ENCODE measurements at regions not wholly inside any gene's neighbourhood (a gene's known extent, or its start where the extent isn't known, plus 50 kb on each side); places are given as distances from the start of the nearest gene placed in this dataset.
"Not testable (repeated sequence)": the region's sequence is repeated elsewhere in the genome, so short reads cannot be mapped to it uniquely, and the experiment has no call there.

DNA sequence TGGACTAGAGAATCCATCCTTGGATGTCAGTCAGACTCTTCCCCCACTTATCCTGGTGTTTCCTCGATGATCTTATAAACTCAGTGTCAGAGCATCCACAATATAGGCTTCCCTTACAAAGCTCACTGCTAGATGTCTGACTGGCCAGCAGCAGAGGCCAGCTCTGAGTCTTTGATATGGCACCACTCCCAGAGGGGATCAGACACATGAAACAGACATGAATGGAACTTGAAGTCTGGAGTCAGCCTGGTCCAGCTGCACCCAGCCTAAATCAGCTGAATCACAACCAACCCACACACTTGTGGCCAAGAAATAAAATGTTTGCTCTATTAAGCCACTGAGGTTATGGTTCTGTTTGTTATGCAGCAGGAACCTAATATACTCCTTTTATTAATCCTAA, 129.6 kb upstream of the MED14 start:
- TF ChIP-seq, protein P1, sequence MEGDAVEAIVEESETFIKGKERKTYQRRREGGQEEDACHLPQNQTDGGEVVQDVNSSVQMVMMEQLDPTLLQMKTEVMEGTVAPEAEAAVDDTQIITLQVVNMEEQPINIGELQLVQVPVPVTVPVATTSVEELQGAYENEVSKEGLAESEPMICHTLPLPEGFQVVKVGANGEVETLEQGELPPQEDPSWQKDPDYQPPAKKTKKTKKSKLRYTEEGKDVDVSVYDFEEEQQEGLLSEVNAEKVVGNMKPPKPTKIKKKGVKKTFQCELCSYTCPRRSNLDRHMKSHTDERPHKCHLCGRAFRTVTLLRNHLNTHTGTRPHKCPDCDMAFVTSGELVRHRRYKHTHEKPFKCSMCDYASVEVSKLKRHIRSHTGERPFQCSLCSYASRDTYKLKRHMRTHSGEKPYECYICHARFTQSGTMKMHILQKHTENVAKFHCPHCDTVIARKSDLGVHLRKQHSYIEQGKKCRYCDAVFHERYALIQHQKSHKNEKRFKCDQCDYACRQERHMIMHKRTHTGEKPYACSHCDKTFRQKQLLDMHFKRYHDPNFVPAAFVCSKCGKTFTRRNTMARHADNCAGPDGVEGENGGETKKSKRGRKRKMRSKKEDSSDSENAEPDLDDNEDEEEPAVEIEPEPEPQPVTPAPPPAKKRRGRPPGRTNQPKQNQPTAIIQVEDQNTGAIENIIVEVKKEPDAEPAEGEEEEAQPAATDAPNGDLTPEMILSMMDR (conservative IDR thresholded peaks at IDR 0.05), result no peak
- no peak for TF ChIP-seq ZFX (IDR thresholded peaks at IDR 0.05)
- H3K27ac ChIP-seq, result no peak overlapping the region

DNA sequence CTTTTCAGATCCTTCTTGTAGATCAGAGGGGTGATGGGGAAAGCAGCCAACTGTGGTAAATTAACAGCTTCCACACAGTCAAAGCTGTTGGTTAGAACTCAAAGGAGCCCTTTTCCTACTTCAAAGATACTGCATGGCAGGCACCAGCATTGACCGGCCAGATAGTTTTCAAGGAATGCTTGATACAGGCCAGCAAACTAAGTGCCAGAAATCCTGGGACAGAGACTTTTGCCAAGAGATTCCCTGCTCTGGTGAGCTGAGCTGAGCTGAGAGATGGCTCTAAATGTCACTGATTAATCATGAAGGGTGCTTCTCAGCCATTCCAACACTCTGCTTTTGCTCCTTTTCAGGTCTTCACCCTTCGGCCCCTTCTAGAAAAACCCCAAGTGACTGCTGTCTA, 131.6 kb upstream of the MED14 start:
- H3K27ac ChIP-seq, result no peak overlapping the region
- no peak for TF ChIP-seq ZFX (IDR thresholded peaks at IDR 0.05)

DNA sequence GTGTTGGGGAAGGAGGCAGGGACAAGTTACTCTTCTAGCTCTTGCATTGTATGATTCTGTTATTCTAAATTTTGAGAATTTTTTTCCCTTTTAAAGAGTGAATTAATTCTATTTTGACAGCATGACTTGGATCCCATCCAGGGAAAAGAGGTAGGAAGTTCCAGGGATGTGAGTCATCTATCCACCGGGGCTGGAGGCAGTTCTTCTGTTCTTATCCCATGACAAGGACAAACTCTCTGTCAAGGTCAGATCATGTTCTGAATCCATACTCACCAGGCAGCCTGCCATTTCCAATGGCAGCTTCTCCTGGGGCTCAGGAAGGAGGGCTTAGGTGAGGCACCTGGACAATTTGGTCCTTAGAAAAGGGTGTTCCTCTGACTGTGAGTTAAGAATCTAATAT, 132.0 kb upstream of the MED14 start:
- no peak for TF ChIP-seq ZFX (IDR thresholded peaks at IDR 0.05)
- TF ChIP-seq, protein P1 (conservative IDR thresholded peaks at IDR 0.05), result no peak

DNA sequence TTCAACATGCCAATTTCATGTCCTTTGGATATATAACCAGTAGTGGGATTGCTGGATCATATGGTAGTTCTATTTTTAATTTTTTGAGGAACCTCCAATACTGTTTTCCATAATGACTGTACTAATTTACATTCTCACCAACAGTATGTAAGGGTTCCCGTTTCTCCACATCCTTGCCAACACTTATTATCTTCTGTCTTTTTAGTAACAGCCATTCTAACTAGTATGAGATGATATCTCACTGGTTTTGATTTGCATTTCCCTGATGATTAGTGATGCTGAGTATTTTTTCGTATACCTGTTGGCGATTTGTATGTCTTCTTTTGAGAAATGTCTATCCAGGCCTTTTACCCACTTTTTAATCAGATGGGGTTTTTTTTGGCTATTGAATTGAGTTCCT, 133.5 kb upstream of the MED14 start:
- TF ChIP-seq, protein P1 (conservative IDR thresholded peaks at IDR 0.05), result no peak
- TF ChIP-seq ZFX (IDR thresholded peaks at IDR 0.05), result no peak

More for the DNA sequence above, 132.0 kb upstream of the MED14 start:
- H3K27ac ChIP-seq, result no peak overlapping the region

DNA sequence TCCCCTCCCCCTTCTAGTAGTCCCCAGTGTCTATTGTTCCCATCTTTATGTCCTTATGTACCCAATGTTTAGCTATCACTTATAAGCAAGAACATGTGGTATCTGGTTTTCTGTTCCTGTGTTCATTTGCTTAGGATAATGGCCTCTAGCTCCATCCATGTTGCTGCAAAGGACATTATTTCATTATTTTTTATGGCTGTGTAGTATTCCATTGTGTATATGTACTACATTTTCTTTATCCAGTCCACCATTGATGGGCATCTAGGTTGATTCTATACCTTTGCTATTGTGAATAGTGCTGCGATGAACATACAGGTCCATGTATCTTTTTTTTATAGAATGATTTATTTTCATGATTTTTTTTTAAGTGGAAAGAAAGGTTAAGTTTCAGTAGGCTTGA, 135.6 kb upstream of the MED14 start:
- H3K27ac ChIP-seq, result not testable (repeated sequence)

More for the DNA sequence above, 133.5 kb upstream of the MED14 start:
- H3K27ac ChIP-seq, result no peak overlapping the region

DNA sequence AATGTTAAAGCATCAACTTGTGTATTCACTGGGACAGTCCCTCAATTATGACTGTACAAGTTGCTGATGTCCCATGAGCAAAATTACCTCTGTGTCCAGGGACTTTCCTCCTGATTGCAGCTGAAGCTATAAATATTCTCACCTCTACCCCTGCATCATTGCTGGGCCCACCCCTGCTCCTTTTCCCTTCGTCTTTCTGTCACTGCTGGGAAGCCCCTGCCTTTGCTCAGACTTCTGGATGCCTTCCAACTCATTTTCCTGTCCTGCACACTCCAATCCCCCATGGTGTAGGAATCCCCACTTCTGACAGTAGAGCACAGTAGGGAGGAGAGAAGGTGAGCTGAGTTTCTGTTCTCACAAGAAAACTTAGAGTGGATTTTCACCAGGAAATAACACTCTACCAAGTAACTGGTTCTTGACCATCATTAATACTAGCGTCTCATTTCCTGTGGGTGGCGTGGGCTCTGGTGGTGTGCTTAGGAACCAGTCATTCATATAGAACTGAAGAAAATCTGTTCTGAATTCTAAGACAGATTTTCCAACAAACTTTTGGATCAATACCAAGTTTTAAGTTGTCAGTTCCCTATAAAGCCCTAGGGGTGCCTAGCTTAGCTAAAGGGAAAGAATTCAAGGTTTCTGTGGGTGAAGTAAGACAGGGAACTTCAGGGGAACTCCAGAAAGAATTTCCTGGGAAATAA, 136.2 kb upstream of the MED14 start:
- TF ChIP-seq, protein P1 (conservative IDR thresholded peaks at IDR 0.05), result no peak
- no peak for TF ChIP-seq ZFX (IDR thresholded peaks at IDR 0.05)
- H3K27ac ChIP-seq, result no peak overlapping the region

DNA sequence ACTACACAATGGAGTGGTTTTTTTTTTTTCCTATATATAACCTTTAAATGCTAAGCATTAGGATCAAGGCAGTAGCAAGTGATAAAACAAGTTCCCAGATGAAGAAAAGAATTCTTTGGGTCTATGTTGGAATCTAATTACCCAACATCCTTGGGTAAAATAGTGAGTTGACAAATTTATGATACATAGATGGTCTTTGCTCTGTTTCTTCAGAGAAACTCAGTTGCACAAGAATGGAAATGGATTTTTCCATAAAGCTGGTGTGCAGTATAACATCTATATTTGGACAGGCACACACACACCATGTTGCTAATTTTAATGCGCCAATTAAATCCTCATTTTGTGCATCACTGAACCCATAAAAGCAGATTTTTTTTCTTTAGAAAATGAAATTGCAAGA, 137.0 kb upstream of the MED14 start:
- H3K27ac ChIP-seq, result no peak overlapping the region
- TF ChIP-seq ZFX (IDR thresholded peaks at IDR 0.05), result no peak
- TF ChIP-seq, protein P1 (conservative IDR thresholded peaks at IDR 0.05), result no peak

DNA sequence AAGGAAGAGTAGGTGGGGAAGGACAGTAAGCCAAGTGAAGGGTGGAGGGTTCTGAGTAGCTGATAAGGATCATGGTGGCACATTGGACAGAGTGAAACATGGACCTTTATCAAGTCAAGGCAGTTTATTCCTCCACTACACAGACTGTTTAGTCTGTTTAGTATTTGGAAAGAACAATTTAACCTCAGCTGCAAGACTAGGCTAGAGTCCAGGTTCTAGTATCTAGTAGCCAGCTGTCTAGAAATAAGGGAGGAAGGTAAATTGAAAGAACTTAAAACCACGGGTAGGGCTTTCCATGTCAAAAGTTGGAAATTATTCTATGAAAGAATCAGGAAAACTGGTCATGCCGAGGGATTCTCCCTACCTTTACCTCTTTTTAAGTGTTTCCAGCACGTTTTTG, 140.1 kb upstream of the MED14 start:
- TF ChIP-seq, protein P1 (conservative IDR thresholded peaks at IDR 0.05), result no peak
- no peak for TF ChIP-seq ZFX (IDR thresholded peaks at IDR 0.05)
- H3K27ac ChIP-seq, result no peak overlapping the region

Data from C4-2B (cell line).